EL (cell line): ENCODE measurements at regions not wholly inside any gene's neighbourhood (a gene's known extent, or its start where the extent isn't known, plus 50 kb on each side); places are given as distances from the start of the nearest gene placed in this dataset.
A peak's percentile ranks its signal among the peaks of the same experiment; 100 is the strongest.

Experiments used
- DNase-seq: peaks from one replicate; pipeline ENCODE4 v3.0.0-alpha.2; 2016

DNA sequence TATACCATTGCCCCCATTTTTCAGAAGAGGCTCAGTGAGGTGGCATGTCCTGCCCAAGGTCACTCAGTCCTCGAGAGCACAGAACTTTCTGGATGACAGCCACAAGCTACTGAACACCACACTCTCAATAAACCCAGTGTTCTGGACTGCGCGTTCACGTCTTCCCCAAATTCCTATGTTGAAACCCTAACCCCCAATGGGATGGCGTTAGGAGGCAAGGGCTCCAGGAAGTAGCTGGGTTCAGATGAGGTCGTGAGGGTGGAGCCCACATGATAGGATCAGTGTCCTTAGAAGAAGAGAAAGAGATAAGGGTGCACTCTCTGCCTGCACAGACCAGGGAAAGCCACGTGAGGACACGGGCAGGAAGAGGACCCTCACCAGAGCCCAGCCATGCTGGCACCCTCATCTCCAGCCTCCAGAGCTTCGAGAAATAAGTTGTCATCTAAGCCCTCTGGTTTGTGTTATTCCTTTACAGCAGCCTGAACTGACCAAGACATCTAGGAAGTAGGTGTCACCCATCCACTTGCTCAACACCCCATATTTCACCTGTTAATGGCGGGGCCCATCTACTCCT lies 324.0 kb downstream of the UACA start:
- DNase-seq: no peak

DNA sequence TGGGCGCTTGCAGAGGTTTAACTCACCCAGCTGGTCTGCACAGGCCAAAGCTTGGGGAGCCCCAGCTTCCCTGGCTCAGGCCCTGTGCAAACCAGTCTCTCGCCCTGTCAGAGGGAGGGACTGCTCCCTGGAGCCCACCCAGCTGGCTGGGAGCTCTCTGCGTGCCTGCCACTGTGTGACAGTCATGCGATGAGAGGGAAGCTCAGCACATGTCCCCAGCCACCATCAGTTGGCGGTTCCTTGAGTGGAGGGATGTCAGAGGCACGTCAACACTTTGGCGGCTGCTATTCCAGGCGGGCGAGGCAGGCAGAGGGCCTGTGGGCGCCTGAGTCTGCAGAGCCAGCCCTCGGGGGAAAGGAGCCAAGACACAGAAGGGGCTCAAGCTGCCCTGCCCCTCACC lies 324.6 kb downstream of the UACA start:
- DNase-seq: no peak

- peak; percentile 14 for DNase-seq
Observed at GRCh38 chr15:70437882-70438451, 325.4 kb downstream of the UACA start.

DNA sequence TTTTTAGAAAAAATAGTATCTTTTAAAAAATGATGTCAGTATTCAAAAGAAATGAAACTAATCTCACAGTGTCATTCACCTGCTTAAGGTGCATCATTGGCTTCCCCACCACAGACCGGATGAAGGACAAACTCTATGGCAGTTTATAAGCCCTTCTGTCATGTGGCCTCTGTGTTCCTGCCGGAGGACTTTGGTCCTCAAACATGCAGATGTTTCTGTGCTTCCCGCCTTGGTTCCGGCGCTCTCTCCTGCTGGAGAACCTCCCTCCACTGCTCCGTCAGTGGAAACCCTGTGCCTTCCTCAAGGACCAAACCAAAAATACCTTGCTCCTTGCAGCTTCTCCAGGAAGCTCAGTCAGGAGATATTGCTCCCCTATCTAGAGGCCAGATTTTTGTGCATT lies 326.3 kb downstream of the UACA start:
- no peak for DNase-seq

GRCh38 chr15:70436428-70436827 lies 326.9 kb downstream of the UACA start:
- no peak for DNase-seq

GRCh38 chr15:70435872-70436271 lies 327.5 kb downstream of the UACA start:
- no peak for DNase-seq

DNA sequence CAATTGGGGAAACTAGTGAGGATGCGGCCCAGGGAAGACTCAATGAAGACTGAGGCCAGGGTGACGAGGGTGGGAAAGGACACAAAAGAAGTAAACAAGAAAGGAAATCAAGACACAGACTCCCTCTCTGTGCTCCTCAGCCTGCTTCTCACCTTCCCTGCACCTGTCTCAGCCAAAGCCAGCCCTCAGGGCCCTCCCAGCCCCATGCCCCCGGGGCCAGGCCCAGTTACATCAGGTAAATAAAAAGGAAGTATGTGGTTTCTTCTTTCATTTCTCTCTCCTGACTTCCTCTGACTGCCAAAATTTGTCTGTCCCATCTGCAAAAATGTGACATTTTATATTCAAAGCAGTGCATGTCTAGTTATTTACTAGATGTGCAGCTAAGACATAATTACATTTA lies 328.0 kb downstream of the UACA start:
- DNase-seq: no peak

GRCh38 chr15:70433586-70434324 lies 329.6 kb downstream of the UACA start:
- no peak for DNase-seq

GRCh38 chr15:70432924-70433495 lies 330.3 kb downstream of the UACA start:
- DNase-seq: no peak

- no peak for DNase-seq
Observed at GRCh38 chr15:70431854-70432253, 331.5 kb downstream of the UACA start.

DNA sequence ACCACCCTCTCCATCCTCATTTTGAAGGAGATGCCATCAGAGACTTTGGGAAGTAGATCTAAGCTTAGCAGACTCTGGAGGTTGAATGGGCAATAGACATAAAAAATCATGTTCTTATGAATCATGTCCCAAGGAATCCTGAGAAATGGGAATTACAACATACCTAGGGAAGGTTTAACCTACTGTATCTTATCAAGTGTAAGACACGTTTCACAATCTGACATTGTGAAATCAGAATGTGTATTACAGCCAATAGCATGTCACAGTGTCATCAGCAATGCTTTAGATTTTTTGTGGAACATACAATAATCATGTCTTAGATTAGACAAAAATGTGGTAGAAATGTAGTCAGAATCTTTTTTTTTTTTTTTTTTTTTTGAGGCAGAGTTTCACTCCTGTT lies 332.4 kb upstream of the TLE3 start:
- peak; percentile 38 for DNase-seq

GRCh38 chr15:70429056-70429722 lies 331.5 kb upstream of the TLE3 start:
- DNase-seq: no peak

DNA sequence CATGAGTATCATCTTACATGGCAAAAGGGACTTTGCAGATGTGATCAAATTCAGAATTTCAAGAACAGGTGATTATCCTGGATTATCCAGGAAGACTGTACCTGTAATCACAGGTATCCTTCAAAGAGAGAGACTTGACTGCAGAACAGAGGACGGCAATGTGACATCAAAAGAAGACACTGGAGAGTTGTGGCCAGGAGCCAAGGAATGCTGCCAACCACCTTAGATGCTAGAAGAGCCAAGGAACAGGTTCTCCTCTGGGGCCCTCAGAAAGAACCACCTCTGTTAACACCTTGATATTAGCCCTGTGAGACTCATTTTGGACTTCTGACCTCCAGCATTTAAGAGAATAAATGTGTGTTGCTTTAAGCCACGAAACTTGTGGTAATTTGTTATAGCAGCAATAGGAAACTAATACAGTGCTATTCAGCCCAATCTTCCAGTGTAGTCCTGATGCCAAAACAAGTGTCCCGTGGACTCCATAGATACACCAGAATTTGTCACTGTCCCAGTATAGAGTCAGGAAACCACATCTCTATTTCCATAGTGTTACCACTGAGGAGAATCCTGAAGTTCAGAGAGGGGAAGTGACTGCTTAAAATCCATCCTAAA lies 330.6 kb upstream of the TLE3 start:
- no peak for DNase-seq

GRCh38 chr15:70427167-70428120 lies 329.7 kb upstream of the TLE3 start:
- no peak for DNase-seq

DNA sequence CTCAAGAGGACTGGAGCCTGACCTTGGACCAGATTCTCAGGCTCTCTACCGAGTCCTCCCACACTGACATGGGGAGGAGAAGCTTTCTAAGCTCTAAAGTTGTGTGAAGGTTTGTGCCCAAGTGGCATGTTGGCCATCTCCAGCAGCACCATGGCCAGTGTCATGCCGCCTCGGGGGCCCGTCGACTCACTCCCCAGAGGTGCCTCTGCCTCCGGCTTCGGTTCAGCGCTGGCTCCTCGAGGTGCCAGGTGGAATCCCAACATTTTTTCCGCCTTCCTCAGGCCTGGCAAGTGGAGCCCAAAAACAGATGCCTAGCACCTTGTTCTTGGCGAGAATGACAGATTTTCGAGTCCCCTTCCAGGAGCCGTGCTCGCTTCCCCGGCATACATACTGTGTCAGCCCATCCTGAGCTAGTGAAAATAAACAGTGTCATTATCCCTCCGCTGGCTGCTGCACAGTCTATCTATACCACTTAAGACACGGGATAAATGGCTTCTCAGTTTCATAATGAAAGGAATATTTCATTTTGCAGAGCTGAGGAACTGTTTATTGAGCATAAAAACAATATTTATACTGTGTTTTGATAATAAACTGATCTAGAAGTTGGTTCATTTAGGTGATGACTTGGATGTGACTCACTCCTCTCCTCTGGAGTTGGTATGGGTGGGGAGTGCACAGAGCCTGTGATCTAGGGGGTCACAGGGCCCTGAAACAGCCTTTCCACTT lies 328.5 kb upstream of the TLE3 start:
- peak; percentile 23 for DNase-seq

DNA sequence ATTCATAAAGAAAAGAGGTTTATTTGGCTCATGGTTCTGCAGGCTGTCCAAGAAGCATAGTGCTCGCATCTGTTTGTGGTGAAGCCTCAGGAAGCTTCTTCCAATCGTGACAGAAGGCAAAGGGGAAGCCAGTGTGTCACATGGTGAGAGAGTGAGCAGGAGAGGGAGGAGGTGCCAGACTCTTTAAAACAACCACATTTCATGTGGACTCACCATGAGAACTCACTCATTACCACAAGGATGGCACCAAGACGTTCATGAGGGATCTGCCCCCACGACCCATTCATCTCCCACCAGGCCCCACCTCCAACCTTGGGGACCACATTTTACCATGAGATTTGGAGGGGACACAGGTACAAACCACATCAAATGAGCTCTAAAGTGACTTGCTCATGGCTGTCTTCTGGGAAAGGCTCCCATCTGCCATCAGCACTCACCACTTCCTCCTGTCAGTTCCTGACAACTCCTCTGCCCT lies 327.3 kb upstream of the TLE3 start:
- DNase-seq: no peak

GRCh38 chr15:70423267-70423666 lies 325.6 kb upstream of the TLE3 start:
- DNase-seq: no peak

DNA sequence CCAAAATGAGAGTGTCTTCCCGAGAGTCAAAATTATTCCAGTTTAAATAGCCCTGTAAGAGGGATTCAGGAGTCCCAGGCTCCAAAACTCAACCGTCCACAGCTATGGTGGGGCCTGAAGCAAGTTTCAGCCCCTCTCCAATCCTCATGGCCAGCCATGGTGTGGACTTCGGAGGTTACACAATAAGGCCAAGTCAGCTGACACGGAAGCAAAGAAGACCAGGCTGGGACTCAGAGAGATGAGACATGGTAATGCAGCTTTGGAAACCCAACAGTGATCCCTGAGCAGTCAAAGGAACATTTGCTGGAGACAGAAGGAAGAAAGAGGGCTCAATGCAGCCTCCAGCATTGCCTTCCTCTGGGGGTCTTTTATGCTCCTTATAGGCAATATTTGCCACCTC lies 324.6 kb upstream of the TLE3 start:
- no peak for DNase-seq

GRCh38 chr15:70420948-70421482 lies 323.3 kb upstream of the TLE3 start:
- DNase-seq: no peak

- DNase-seq: no peak
Observed at GRCh38 chr15:70420086-70420947, 322.6 kb upstream of the TLE3 start.
